ENCODE measurements at regions not wholly inside any gene's neighbourhood (a gene's known extent, or its start where the extent isn't known, plus 50 kb on each side); places are given as distances from the start of the nearest gene placed in this dataset.

DNA sequence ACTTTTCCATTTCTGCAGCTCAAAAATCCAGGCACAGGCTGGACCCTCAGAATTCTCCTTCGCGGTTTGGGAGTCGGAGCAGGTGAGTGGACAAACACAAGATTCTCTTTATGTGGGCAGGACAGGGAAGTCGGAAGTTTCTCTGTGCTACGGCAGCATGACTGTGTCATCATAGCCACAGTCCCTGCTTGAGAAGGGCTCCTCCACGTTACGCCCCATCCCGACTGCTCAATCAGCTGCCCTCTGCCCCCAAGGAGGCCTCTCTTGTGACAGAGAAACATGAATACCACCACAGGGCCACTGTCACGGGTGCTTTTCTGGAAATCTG lies 89.0 kb upstream of the SHISAL1 start:
- TF ChIP-seq, protein P1, sequence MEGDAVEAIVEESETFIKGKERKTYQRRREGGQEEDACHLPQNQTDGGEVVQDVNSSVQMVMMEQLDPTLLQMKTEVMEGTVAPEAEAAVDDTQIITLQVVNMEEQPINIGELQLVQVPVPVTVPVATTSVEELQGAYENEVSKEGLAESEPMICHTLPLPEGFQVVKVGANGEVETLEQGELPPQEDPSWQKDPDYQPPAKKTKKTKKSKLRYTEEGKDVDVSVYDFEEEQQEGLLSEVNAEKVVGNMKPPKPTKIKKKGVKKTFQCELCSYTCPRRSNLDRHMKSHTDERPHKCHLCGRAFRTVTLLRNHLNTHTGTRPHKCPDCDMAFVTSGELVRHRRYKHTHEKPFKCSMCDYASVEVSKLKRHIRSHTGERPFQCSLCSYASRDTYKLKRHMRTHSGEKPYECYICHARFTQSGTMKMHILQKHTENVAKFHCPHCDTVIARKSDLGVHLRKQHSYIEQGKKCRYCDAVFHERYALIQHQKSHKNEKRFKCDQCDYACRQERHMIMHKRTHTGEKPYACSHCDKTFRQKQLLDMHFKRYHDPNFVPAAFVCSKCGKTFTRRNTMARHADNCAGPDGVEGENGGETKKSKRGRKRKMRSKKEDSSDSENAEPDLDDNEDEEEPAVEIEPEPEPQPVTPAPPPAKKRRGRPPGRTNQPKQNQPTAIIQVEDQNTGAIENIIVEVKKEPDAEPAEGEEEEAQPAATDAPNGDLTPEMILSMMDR (IDR thresholded peaks at IDR 0.05; ENCODE audit: extremely low read depth in 1 of 2, insufficient read depth in 1 of 2, low read depth in 1 of 2, low read length in 2 of 2): no peak
- no peak for TF ChIP-seq JUN (IDR thresholded peaks at IDR 0.05; ENCODE audit: borderline replicate concordance, insufficient read depth, insufficient read length, low read depth)
- TF ChIP-seq POLR2A (IDR thresholded peaks at IDR 0.05; ENCODE audit: low read depth, low read length): no peak
- no peak for TF ChIP-seq EZH2 (IDR thresholded peaks at IDR 0.05; ENCODE audit: borderline replicate concordance, low read depth, low read length, severe bottlenecking)
- TF ChIP-seq POLR2AphosphoS5 (IDR thresholded peaks at IDR 0.05; ENCODE audit: insufficient read depth, low read depth, low read length): no peak
- no peak for TF ChIP-seq MYC (IDR thresholded peaks at IDR 0.05; ENCODE audit: low read depth, low read length)

Measured in endothelial cell of umbilical vein (primary cell).